Right lobe of liver (tissue), 4 donors: ENCODE measurements at regions not wholly inside any gene's neighbourhood (a gene's known extent, or its start where the extent isn't known, plus 50 kb on each side); places are given as distances from the start of the nearest gene placed in this dataset.

Experiments
- POLR2A ChIP-seq: fragments of 450-650 bp; IDR thresholded peaks from one replicate; pipeline ENCODE4 v1.6.1; 2017; ENCODE audit warnings: antibody characterized with exemption, mild to moderate bottlenecking
- TF ChIP-seq, protein P1 (sequence below), 4 donors: fragments of 200-600 bp in 3 of 4; fragments of 450-650 bp in 1 of 4; IDR thresholded peaks; one replicate each; pipeline versions ENCODE4 v1.5.1 to v1.8.0; 2016 to 2022; ENCODE audit warnings: antibody characterized with exemption in 4 of 4, mild to moderate bottlenecking in 2 of 4
- donor health status: DM: no; HTN: no; CAD: no.
- donor health status: DM: no; HTN: no; CAD: no.
- donor health status: DM: no; HTN: yes; CAD: no.

DNA sequence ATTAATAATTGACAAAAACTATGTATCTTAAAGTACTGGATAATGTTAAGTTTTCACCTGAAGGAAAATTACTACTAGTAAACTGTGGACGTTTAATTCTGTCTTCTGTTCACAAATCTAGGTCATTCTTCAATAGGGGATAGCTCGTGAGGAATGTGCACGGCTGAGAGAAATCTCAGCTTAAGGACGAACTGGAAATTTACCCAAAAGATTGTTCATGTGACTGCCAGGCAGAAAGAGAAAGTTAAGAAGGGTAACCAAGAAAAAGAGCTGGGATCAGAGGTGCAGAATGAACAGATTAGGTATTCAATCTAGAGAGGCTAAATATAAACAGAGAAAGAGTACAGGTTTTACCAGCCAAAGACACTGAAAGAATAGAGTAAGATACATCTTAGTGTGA lies 245.3 kb downstream of the CASP12 start:
- TF ChIP-seq, protein P1, sequence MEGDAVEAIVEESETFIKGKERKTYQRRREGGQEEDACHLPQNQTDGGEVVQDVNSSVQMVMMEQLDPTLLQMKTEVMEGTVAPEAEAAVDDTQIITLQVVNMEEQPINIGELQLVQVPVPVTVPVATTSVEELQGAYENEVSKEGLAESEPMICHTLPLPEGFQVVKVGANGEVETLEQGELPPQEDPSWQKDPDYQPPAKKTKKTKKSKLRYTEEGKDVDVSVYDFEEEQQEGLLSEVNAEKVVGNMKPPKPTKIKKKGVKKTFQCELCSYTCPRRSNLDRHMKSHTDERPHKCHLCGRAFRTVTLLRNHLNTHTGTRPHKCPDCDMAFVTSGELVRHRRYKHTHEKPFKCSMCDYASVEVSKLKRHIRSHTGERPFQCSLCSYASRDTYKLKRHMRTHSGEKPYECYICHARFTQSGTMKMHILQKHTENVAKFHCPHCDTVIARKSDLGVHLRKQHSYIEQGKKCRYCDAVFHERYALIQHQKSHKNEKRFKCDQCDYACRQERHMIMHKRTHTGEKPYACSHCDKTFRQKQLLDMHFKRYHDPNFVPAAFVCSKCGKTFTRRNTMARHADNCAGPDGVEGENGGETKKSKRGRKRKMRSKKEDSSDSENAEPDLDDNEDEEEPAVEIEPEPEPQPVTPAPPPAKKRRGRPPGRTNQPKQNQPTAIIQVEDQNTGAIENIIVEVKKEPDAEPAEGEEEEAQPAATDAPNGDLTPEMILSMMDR (IDR thresholded peaks at IDR 0.05): no peak
- TF ChIP-seq POLR2A: no peak
